ENCODE measurements at regions not wholly inside any gene's neighbourhood (a gene's known extent, or its start where the extent isn't known, plus 50 kb on each side); places are given as distances from the start of the nearest gene placed in this dataset.

DNA sequence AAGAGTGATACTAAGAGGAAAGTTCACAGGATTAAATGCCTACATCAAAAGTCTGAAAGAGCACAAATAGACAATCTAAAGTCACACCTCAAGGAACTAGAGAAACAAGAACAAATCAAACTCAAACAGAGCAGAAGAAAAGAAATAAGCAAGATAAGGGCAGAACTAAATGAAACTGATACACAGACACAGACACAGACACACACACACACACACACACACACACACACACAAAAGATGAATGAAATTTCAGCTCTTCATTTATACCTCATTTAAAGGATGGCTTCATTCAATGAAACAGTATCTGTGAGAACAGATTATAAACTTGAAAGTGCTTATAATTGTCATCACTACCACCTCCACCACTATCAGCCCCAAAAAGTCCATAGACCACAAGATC, 428.9 kb downstream of the MBD2 start:
- no peak overlapping the region for H3K4me3 Mint-ChIP-seq (ENCODE audit: unreplicated experiment)
- H3K4me1 Mint-ChIP-seq (ENCODE audit: low read depth, unreplicated experiment), result no peaks in the 10 kb centered on the region
- no peak overlapping the region for H3K27ac Mint-ChIP-seq (ENCODE audit: unreplicated experiment)
- TF ChIP-seq, protein P1, sequence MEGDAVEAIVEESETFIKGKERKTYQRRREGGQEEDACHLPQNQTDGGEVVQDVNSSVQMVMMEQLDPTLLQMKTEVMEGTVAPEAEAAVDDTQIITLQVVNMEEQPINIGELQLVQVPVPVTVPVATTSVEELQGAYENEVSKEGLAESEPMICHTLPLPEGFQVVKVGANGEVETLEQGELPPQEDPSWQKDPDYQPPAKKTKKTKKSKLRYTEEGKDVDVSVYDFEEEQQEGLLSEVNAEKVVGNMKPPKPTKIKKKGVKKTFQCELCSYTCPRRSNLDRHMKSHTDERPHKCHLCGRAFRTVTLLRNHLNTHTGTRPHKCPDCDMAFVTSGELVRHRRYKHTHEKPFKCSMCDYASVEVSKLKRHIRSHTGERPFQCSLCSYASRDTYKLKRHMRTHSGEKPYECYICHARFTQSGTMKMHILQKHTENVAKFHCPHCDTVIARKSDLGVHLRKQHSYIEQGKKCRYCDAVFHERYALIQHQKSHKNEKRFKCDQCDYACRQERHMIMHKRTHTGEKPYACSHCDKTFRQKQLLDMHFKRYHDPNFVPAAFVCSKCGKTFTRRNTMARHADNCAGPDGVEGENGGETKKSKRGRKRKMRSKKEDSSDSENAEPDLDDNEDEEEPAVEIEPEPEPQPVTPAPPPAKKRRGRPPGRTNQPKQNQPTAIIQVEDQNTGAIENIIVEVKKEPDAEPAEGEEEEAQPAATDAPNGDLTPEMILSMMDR (IDR thresholded peaks at IDR 0.05; ENCODE audit: partially characterized antibody, unreplicated experiment), result no peak
- H3K9me3 Mint-ChIP-seq (ENCODE audit: unreplicated experiment), result peaks cover 2% of the 10 kb centered on the region
- peaks cover 2% of the 10 kb centered on the region for H3K27me3 Mint-ChIP-seq (ENCODE audit: unreplicated experiment)
- DNase-seq, result no peak
- no peaks in the 10 kb centered on the region for H3K36me3 Mint-ChIP-seq (ENCODE audit: unreplicated experiment)

DNA sequence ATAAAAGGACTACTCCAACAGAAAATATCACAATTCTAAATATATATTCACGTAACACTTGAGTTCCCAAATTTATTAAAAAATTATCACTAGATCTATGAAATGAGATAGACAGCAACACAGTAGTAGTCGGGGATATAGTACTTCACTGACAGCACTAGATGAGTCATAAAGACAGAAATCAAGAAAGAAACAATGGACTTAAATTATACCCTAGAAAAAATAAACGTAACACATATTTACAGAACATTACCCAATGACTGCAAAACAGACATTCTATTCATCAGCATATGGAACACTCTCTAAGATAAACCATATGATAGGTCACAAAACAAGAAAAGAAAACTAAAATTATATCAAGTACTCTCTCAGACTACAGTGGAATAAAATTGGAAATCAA, 429.4 kb downstream of the MBD2 start:
- Mint-ChIP-seq H3K36me3 (ENCODE audit: unreplicated experiment) (no peaks in the 10 kb centered on the region), H3K4me1 (ENCODE audit: low read depth, unreplicated experiment) (no peaks in the 10 kb centered on the region), H3K9me3 (ENCODE audit: unreplicated experiment) (peaks cover 2% of the 10 kb centered on the region), H3K27me3 (ENCODE audit: unreplicated experiment) (peaks cover 2% of the 10 kb centered on the region), H3K4me3 (ENCODE audit: unreplicated experiment) (no peak overlapping the region), H3K27ac (ENCODE audit: unreplicated experiment) (no peak overlapping the region)
- no peak for DNase-seq
- TF ChIP-seq, protein P1 (IDR thresholded peaks at IDR 0.05; ENCODE audit: partially characterized antibody, unreplicated experiment), result no peak

DNA sequence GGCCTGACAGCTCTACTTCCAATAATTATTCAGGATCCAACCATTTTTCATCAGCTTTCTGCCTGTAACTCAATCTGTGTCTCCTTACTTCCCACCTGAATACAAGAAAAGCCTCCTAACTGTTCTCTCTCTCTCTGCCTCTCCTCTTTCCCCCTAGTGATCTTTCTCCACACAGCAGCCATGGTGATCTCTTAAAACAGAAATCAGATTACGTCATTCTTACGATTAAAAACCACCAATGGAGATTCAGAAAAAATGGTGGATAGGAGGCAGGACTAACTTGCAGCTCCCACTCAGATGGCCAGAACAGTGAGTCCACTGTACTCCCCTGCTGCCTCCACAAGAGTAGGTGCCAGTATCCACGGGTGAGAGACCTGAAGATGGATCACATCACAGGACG, 431.7 kb downstream of the MBD2 start:
- no peak for DNase-seq
- Mint-ChIP-seq H3K9me3 (ENCODE audit: unreplicated experiment) (peaks cover 2% of the 10 kb centered on the region), H3K27ac (ENCODE audit: unreplicated experiment) (no peak overlapping the region), H3K4me1 (ENCODE audit: low read depth, unreplicated experiment) (no peaks in the 10 kb centered on the region), H3K27me3 (ENCODE audit: unreplicated experiment) (peaks cover 2% of the 10 kb centered on the region), H3K4me3 (ENCODE audit: unreplicated experiment) (no peak overlapping the region), H3K36me3 (ENCODE audit: unreplicated experiment) (no peaks in the 10 kb centered on the region)
- TF ChIP-seq, protein P1 (IDR thresholded peaks at IDR 0.05; ENCODE audit: partially characterized antibody, unreplicated experiment), result no peak

DNA sequence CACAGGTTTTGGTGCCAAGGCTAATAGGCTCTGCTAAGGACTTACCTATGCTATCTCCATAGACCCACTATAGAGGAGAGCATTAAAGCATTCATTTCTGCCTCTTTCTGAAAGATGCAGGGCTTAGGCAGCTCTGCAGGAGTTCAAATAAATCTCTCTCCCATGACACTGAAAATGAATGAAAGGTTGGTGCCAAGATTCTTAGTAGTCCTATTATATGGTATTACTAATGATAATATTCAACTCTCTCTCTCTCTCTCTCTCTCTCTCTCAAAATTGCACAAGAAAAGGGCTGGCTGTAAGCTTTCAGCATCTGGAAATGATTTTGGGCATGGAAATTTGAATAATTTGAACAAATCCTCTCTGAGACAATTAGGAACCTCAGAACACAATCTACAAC, 433.7 kb downstream of the MBD2 start:
- H3K4me3 Mint-ChIP-seq (ENCODE audit: unreplicated experiment), result no peak overlapping the region
- peaks cover 2% of the 10 kb centered on the region for H3K27me3 Mint-ChIP-seq (ENCODE audit: unreplicated experiment)
- H3K27ac Mint-ChIP-seq (ENCODE audit: unreplicated experiment), result no peak overlapping the region
- no peaks in the 10 kb centered on the region for H3K36me3 Mint-ChIP-seq (ENCODE audit: unreplicated experiment)
- no peak for DNase-seq
- H3K9me3 Mint-ChIP-seq (ENCODE audit: unreplicated experiment), result peaks cover 2% of the 10 kb centered on the region
- TF ChIP-seq, protein P1 (IDR thresholded peaks at IDR 0.05; ENCODE audit: partially characterized antibody, unreplicated experiment), result no peak
- no peaks in the 10 kb centered on the region for H3K4me1 Mint-ChIP-seq (ENCODE audit: low read depth, unreplicated experiment)

DNA sequence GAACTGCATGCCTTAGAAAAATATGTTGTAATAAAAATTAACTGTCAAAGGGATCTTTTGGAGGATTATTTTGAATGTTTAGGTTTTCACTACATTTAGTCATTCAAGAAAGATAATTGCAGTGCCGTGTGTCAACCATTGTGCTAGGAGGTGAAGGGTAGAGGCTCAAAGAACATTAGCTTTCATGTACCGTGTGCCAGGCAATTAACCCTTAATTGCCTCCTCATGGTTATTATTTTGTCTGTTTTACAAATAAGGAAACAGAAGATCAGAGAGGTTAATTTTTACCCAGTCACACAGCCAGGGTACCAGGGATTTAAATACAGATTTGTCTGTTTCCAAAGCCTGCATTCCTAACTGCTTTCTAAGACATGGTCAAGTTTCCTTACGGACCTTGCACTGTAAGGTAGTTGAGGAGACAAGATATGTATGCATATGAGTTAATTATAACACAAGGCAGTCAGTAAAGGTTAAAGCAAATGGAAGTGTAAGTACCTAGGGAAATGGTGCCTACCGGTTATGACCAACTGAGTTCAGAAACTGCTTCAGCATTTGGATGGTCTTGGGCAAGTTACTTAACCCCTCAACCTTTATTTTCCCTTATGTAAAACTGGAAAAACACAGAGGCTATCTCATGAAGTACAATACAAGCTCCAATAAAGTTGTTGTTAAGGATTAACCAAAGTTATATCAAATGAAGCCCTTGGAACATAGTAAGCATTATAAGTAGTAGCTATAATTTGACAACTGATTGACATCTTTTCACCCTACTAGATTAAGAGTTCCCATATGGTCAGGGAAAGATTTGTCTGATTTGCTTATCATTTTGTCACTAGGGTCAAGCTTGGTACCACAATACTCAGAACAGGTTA, 434.9 kb downstream of the MBD2 start:
- Mint-ChIP-seq H3K27ac (ENCODE audit: unreplicated experiment) (no peak overlapping the region), H3K4me1 (ENCODE audit: low read depth, unreplicated experiment) (no peaks in the 10 kb centered on the region), H3K9me3 (ENCODE audit: unreplicated experiment) (peaks cover 2% of the 10 kb centered on the region), H3K36me3 (ENCODE audit: unreplicated experiment) (no peaks in the 10 kb centered on the region), H3K4me3 (ENCODE audit: unreplicated experiment) (no peak overlapping the region), H3K27me3 (ENCODE audit: unreplicated experiment) (peaks cover 2% of the 10 kb centered on the region)
- no peak for DNase-seq
- TF ChIP-seq, protein P1 (IDR thresholded peaks at IDR 0.05; ENCODE audit: partially characterized antibody, unreplicated experiment), result no peak

Data from glutamatergic neuron (in vitro differentiated cells).